MM.1S (cell line): ENCODE measurements at regions not wholly inside any gene's neighbourhood (a gene's known extent, or its start where the extent isn't known, plus 50 kb on each side); places are given as distances from the start of the nearest gene placed in this dataset.

Experiments
- DNase-seq: peaks from one replicate; pipeline ENCODE4 v3.0.0-alpha.2; 2015
- H2AFZ ChIP-seq: fragments of 300-600 bp; sonication (generic); 2 replicates; pipeline ENCODE4 v1.6.0; 2016; ENCODE audit warnings: antibody characterized with exemption, low read length
- H3F3A ChIP-seq: fragments of 300-600 bp; sonication (generic); 2 replicates; pipeline ENCODE4 v1.6.1; 2016; ENCODE audit warnings: mild to moderate bottlenecking, antibody characterized with exemption, low read length, moderate library complexity, mixed read lengths; ENCODE audit not compliant: insufficient read depth
- H3K27ac ChIP-seq: fragments of 300-600 bp; sonication (generic); 2 replicates; pipeline ENCODE4 v1.5.1; 2016; ENCODE audit warnings: mild to moderate bottlenecking, low read length
- H3K27me3 ChIP-seq: fragments of 300-600 bp; sonication (generic); replicated peaks from 2 replicates; pipeline ENCODE4 v1.6.0; 2016; ENCODE audit warnings: low read length; ENCODE audit not compliant: insufficient read depth
- H3K36me3 ChIP-seq: fragments of 300-600 bp; sonication (generic); replicated peaks from 2 replicates; pipeline ENCODE4 v1.6.1; 2016; ENCODE audit warnings: mild to moderate bottlenecking, low read length, mixed read lengths; ENCODE audit not compliant: insufficient read depth
- H3K4me1 ChIP-seq: fragments of 300-600 bp; sonication (generic); 2 replicates; pipeline ENCODE4 v1.6.1; 2016; ENCODE audit warnings: low read length, mixed read lengths
- H3K4me2 ChIP-seq: fragments of 300-600 bp; sonication (generic); 2 replicates; pipeline ENCODE4 v1.6.0; 2016; ENCODE audit warnings: low read depth, low read length
- H3K4me3 ChIP-seq: fragments of 300-600 bp; sonication (generic); 2 replicates; pipeline ENCODE4 v1.5.1; 2016; ENCODE audit warnings: low read length, mixed read lengths
- H3K79me2 ChIP-seq: fragments of 300-600 bp; sonication (generic); 2 replicates; pipeline ENCODE4 v1.6.1; 2016; ENCODE audit warnings: mixed run types, low read length, mixed read lengths
- H3K9ac ChIP-seq: fragments of 300-600 bp; sonication (generic); 2 replicates; pipeline ENCODE4 v1.6.1; 2016; ENCODE audit warnings: low read length, mixed read lengths
- H3K9me2 ChIP-seq: fragments of 300-600 bp; sonication (generic); replicated peaks from 2 replicates; pipeline ENCODE4 v1.6.1; 2016; ENCODE audit warnings: mild to moderate bottlenecking, low read length, mixed read lengths; ENCODE audit not compliant: insufficient read depth
- H3K9me3 ChIP-seq: fragments of 300-600 bp; sonication (generic); replicated peaks from 2 replicates; pipeline ENCODE4 v1.6.1; 2016; ENCODE audit warnings: mild to moderate bottlenecking, low read length, mixed read lengths; ENCODE audit not compliant: insufficient read depth
- H4K20me1 ChIP-seq: fragments of 300-600 bp; sonication (generic); 2 replicates; pipeline ENCODE4 v1.6.1; 2016; ENCODE audit warnings: mild to moderate bottlenecking, low read length, moderate library complexity, mixed read lengths; ENCODE audit not compliant: insufficient read depth
- EZH2 ChIP-seq: fragments of 300-600 bp; sonication (generic); optimal IDR thresholded peaks from 2 replicates; pipeline ENCODE3; 2017; ENCODE audit warnings: low read depth, mild to moderate bottlenecking, antibody characterized with exemption, low read length, mixed read lengths
- EZH2phosphoT487 ChIP-seq: fragments of 300-600 bp; sonication (generic); IDR thresholded peaks from 2 replicates; pipeline ENCODE4 v1.6.1; 2018; ENCODE audit warnings: antibody characterized with exemption, low read length
- TF ChIP-seq, protein P1 (sequence below): fragments of 300-600 bp; sonication (generic); IDR thresholded peaks from 2 replicates; pipeline ENCODE4 v1.5.1; 2016; ENCODE audit warnings: antibody characterized with exemption, low read length, mixed read lengths

DNA sequence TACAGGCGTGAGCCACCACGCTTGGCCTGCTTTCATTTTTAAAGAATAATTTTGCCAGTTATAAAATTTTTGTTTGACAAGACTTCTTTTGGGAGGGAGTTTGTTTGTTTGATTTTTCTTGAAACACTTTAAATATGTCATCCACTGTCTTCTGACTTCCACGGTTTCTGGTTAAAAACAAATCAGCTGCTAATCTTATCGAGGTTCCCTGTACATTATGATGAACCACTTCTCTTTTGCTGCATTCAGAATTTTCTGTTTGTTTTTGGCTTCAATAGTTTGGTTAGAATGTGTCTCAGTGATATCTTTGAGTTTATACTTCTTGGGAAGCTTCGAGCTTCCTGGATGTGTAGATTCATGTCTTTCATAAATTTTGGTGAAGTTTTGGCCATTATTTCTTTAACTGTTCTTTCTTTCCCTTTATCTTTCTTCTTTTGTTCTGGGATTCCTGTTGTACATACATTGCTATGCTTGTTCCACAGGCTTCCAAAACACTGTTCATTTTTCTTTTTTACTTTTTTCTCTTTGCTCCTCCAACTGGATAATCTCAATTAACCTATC, 60.8 kb downstream of the MSX2 start:
- Histone ChIP-seq H3K79me2 (no peaks in the 10 kb centered on the region), H3K27ac (no peak overlapping the region), H3K4me3 (no peak overlapping the region), H3K9me3 (no peaks in the 10 kb centered on the region), H3K27me3 (no peaks in the 10 kb centered on the region), H3F3A (no peaks in the 10 kb centered on the region), H2AFZ (no peak overlapping the region), H4K20me1 (no peaks in the 10 kb centered on the region), H3K9ac (no peak overlapping the region), H3K36me3 (no peaks in the 10 kb centered on the region), H3K4me2 (no peak overlapping the region), H3K9me2 (no peaks in the 10 kb centered on the region), H3K4me1 (no peaks in the 10 kb centered on the region)
- DNase-seq = no peak
- TF ChIP-seq, protein P1, sequence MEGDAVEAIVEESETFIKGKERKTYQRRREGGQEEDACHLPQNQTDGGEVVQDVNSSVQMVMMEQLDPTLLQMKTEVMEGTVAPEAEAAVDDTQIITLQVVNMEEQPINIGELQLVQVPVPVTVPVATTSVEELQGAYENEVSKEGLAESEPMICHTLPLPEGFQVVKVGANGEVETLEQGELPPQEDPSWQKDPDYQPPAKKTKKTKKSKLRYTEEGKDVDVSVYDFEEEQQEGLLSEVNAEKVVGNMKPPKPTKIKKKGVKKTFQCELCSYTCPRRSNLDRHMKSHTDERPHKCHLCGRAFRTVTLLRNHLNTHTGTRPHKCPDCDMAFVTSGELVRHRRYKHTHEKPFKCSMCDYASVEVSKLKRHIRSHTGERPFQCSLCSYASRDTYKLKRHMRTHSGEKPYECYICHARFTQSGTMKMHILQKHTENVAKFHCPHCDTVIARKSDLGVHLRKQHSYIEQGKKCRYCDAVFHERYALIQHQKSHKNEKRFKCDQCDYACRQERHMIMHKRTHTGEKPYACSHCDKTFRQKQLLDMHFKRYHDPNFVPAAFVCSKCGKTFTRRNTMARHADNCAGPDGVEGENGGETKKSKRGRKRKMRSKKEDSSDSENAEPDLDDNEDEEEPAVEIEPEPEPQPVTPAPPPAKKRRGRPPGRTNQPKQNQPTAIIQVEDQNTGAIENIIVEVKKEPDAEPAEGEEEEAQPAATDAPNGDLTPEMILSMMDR = no peak
- TF ChIP-seq EZH2phosphoT487 (no peak), EZH2 (no peak)
